Body of pancreas (tissue), 4 donors: ENCODE measurements at regions not wholly inside any gene's neighbourhood (a gene's known extent, or its start where the extent isn't known, plus 50 kb on each side); places are given as distances from the start of the nearest gene placed in this dataset.

Experiments used
- ATAC-seq: fragments of 150-250 bp; one replicate; pipeline ENCODE4 v1.9.1; 2016
- DNase-seq, 4 donors: peaks; one replicate each; pipeline ENCODE4 v3.0.0-alpha.2; 2019
- H3K27ac ChIP-seq, 4 donors: fragments of 200-600 bp; sonication (generic); 1 replicate in 3 of 4; 2 replicates in 1 of 4; pipeline versions ENCODE4 v1.5.1 to v1.6.1; 2016 to 2019; ENCODE audit warnings: mild to moderate bottlenecking in 1 of 4, mixed read lengths in 1 of 4, moderate library complexity in 1 of 4
- H3K27me3 ChIP-seq, 2 donors: fragments of 200-600 bp; sonication (generic); one replicate each; pipeline ENCODE4 v1.6.0; 2016; ENCODE audit warnings: mild to moderate bottlenecking in 1 of 2
- H3K36me3 ChIP-seq, 2 donors: fragments of 200-600 bp; sonication (generic); replicated peaks in 1 of 2; 2 replicates each; pipeline ENCODE4 v1.5.1; 2016; ENCODE audit warnings: low read depth in 2 of 2; ENCODE audit not compliant: insufficient read depth in 1 of 2
- H3K4me1 ChIP-seq: fragments of 200-600 bp; sonication (generic); one replicate; pipeline ENCODE4 v1.6.0; 2016
- H3K4me3 ChIP-seq, 2 donors: fragments of 200-600 bp; sonication (generic); 1 replicate in 1 of 2; 2 replicates in 1 of 2; pipeline ENCODE4 v1.5.1; 2016 to 2019
- H3K9me3 ChIP-seq, 3 donors: fragments of 200-600 bp; sonication (generic); 1 replicate in 2 of 3; 2 replicates in 1 of 3; pipeline ENCODE4 v1.5.1; 2016
- CTCF ChIP-seq, 7 experiments: fragments of 450-650 bp in 4 of 7; fragments of 200-600 bp in 3 of 7; sonication (generic) in 3 of 7; IDR thresholded peaks; one replicate each; pipeline ENCODE4 v1.5.1; 2016 to 2019; ENCODE audit warnings: antibody characterized with exemption in 7 of 7
- POLR2A ChIP-seq, 3 donors: fragments of 450-650 bp; IDR thresholded peaks; one replicate each; pipeline ENCODE4 v1.6.1; 2016; ENCODE audit warnings: antibody characterized with exemption in 3 of 3, mild to moderate bottlenecking in 2 of 3
- WGBS, 2 donors: methylation state at CpG; one replicate each; pipeline ENCODE4 v1.1.5; 2017; 5-methylcytosine and 5-hydroxymethylcytosine counted together
- intact Hi-C: fragments of 100-400 bp; cut with DNase I; formaldehyde crosslinking; loops from one replicate; pipeline ENCODE4 v1.15.1; 2023

- no peaks in the 10 kb centered on the region for H3K4me1 ChIP-seq
- 48 to 62% methylated on average over 6 of the region's 6 CpGs for WGBS, 2 donors
- H3K36me3 ChIP-seq = no peaks in the 10 kb centered on the region
- DNase-seq (no peak), ATAC-seq (no peak)
- no peaks in the 10 kb centered on the region for H3K27me3 ChIP-seq
- no peak overlapping the region for H3K27ac ChIP-seq
- H3K4me3 ChIP-seq = no peak overlapping the region
- intact Hi-C loops = no loop called here
- TF ChIP-seq CTCF (IDR thresholded peaks at IDR 0.05) (no peak), POLR2A (IDR thresholded peaks at IDR 0.05) (no peak)
- H3K9me3 ChIP-seq = no peaks in the 10 kb centered on the region
Measured at GRCh38 chr12:24038211-24038997, 88.9 kb upstream of the SOX5 start.

- Histone ChIP-seq H3K27ac (no peak overlapping the region), H3K4me1 (no peaks in the 10 kb centered on the region), H3K9me3 (no peaks in the 10 kb centered on the region), H3K4me3 (no peak overlapping the region), H3K27me3 (no peaks in the 10 kb centered on the region), H3K36me3 (no peaks in the 10 kb centered on the region)
- no peak for ATAC-seq
- WGBS, 2 donors = 62 to 72% methylated on average over 3 of the region's 3 CpGs
- DNase-seq = no peak
- TF ChIP-seq CTCF (IDR thresholded peaks at IDR 0.05) (no peak), POLR2A (IDR thresholded peaks at IDR 0.05) (no peak)
- intact Hi-C loops = no loop called here
Measured at GRCh38 chr12:24036438-24037216, 87.2 kb upstream of the SOX5 start.

GRCh38 chr12:24034894-24035293 is 85.4 kb upstream of the SOX5 start:
- intact Hi-C loops = no loop called here
- Histone ChIP-seq H3K27me3 (no peaks in the 10 kb centered on the region), H3K9me3 (no peaks in the 10 kb centered on the region), H3K36me3 (no peaks in the 10 kb centered on the region), H3K27ac (no peak overlapping the region), H3K4me1 (no peaks in the 10 kb centered on the region), H3K4me3 (no peak overlapping the region)
- WGBS, 2 donors = 68 to 70% methylated on average over 3 of the region's 3 CpGs
- no peak for ATAC-seq
- DNase-seq = no peak
- TF ChIP-seq CTCF (IDR thresholded peaks at IDR 0.05) (no peak), POLR2A (IDR thresholded peaks at IDR 0.05) (no peak)

GRCh38 chr12:24034160-24034559 is 84.7 kb upstream of the SOX5 start:
- no peak overlapping the region for H3K4me3 ChIP-seq
- intact Hi-C loops = no loop called here
- WGBS, 2 donors = 53 to 66% methylated on average over 3 of the region's 3 CpGs
- TF ChIP-seq CTCF (IDR thresholded peaks at IDR 0.05) (no peak), POLR2A (IDR thresholded peaks at IDR 0.05) (no peak)
- no peaks in the 10 kb centered on the region for H3K36me3 ChIP-seq
- no peak for DNase-seq
- no peaks in the 10 kb centered on the region for H3K4me1 ChIP-seq
- no peaks in the 10 kb centered on the region for H3K9me3 ChIP-seq
- H3K27me3 ChIP-seq = no peaks in the 10 kb centered on the region
- H3K27ac ChIP-seq = no peak overlapping the region
- no peak for ATAC-seq
